ENCODE measurements at regions not wholly inside any gene's neighbourhood (a gene's known extent, or its start where the extent isn't known, plus 50 kb on each side); places are given as distances from the start of the nearest gene placed in this dataset.

GRCh38 chr12:77489331-77489970 is 341.2 kb upstream of the NAV3 start:
- H3K79me2 ChIP-seq, result no peaks in the 10 kb centered on the region
- H3K4me1 ChIP-seq (ENCODE audit: insufficient read depth), result no peaks in the 10 kb centered on the region
- H3K36me3 ChIP-seq (replicated peaks; ENCODE audit: insufficient read depth, low read depth), result no peaks in the 10 kb centered on the region
- H3K4me3 ChIP-seq, result no peak overlapping the region
- H3K27me3 ChIP-seq, result no peaks in the 10 kb centered on the region
- no peaks in the 10 kb centered on the region for H3K9me2 ChIP-seq (replicated peaks; ENCODE audit: insufficient read depth)
- no peaks in the 10 kb centered on the region for H3K9me3 ChIP-seq (ENCODE audit: low read depth)
- no peaks in the 10 kb centered on the region for H4K20me1 ChIP-seq (ENCODE audit: insufficient read depth, poor library complexity, severe bottlenecking)
- no peak overlapping the region for H3K27ac ChIP-seq
- no peak overlapping the region for H3K4me2 ChIP-seq
- DNase-seq (ENCODE audit: low spot score), result no peak
- 90% methylated on average over 4 of the region's 4 CpGs for WGBS (ENCODE audit: low lambda C conversion rate, missing lambda C conversion rate)
- no peak overlapping the region for H2AFZ ChIP-seq
- no peak for TF ChIP-seq EZH2 (IDR thresholded peaks at IDR 0.05; ENCODE audit: borderline replicate concordance)
- TF ChIP-seq EZH2phosphoT487 (IDR thresholded peaks at IDR 0.05; ENCODE audit: low read depth, severe bottlenecking, unreplicated experiment), result no peak
- TF ChIP-seq, protein P1, sequence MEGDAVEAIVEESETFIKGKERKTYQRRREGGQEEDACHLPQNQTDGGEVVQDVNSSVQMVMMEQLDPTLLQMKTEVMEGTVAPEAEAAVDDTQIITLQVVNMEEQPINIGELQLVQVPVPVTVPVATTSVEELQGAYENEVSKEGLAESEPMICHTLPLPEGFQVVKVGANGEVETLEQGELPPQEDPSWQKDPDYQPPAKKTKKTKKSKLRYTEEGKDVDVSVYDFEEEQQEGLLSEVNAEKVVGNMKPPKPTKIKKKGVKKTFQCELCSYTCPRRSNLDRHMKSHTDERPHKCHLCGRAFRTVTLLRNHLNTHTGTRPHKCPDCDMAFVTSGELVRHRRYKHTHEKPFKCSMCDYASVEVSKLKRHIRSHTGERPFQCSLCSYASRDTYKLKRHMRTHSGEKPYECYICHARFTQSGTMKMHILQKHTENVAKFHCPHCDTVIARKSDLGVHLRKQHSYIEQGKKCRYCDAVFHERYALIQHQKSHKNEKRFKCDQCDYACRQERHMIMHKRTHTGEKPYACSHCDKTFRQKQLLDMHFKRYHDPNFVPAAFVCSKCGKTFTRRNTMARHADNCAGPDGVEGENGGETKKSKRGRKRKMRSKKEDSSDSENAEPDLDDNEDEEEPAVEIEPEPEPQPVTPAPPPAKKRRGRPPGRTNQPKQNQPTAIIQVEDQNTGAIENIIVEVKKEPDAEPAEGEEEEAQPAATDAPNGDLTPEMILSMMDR (IDR thresholded peaks at IDR 0.05; ENCODE audit: poor library complexity), result no peak

GRCh38 chr12:77488041-77488620 is 342.6 kb upstream of the NAV3 start:
- TF ChIP-seq EZH2 (IDR thresholded peaks at IDR 0.05; ENCODE audit: borderline replicate concordance), result no peak
- TF ChIP-seq, protein P1 (IDR thresholded peaks at IDR 0.05; ENCODE audit: poor library complexity), result no peak
- TF ChIP-seq EZH2phosphoT487 (IDR thresholded peaks at IDR 0.05; ENCODE audit: low read depth, severe bottlenecking, unreplicated experiment), result no peak
- Histone ChIP-seq H3K27me3 (no peaks in the 10 kb centered on the region), H3K79me2 (no peaks in the 10 kb centered on the region), H3K36me3 (replicated peaks; ENCODE audit: insufficient read depth, low read depth) (no peaks in the 10 kb centered on the region), H3K4me2 (no peak overlapping the region), H3K4me3 (no peak overlapping the region), H3K4me1 (ENCODE audit: insufficient read depth) (no peaks in the 10 kb centered on the region), H4K20me1 (ENCODE audit: insufficient read depth, poor library complexity, severe bottlenecking) (no peaks in the 10 kb centered on the region), H3K9me3 (ENCODE audit: low read depth) (no peaks in the 10 kb centered on the region), H3K9me2 (replicated peaks; ENCODE audit: insufficient read depth) (no peaks in the 10 kb centered on the region), H2AFZ (no peak overlapping the region), H3K27ac (no peak overlapping the region)
- DNase-seq (ENCODE audit: low spot score), result no peak
- WGBS (ENCODE audit: low lambda C conversion rate, missing lambda C conversion rate), result 70% methylated on average over 2 of the region's 2 CpGs

- H3K36me3 ChIP-seq (replicated peaks; ENCODE audit: insufficient read depth, low read depth), result no peaks in the 10 kb centered on the region
These were observed 343.8 kb upstream of the NAV3 start for GRCh38 chr12:77486872-77487271.

More at GRCh38 chr12:77486872-77487271, 343.8 kb upstream of the NAV3 start:
- DNase-seq (ENCODE audit: low spot score), result no peak
- Histone ChIP-seq H2AFZ (no peak overlapping the region), H3K27me3 (no peaks in the 10 kb centered on the region), H3K4me1 (ENCODE audit: insufficient read depth) (no peaks in the 10 kb centered on the region), H3K79me2 (no peaks in the 10 kb centered on the region), H3K4me2 (no peak overlapping the region), H3K27ac (no peak overlapping the region), H4K20me1 (ENCODE audit: insufficient read depth, poor library complexity, severe bottlenecking) (no peaks in the 10 kb centered on the region), H3K9me3 (ENCODE audit: low read depth) (no peaks in the 10 kb centered on the region), H3K4me3 (no peak overlapping the region), H3K9me2 (replicated peaks; ENCODE audit: insufficient read depth) (no peaks in the 10 kb centered on the region)
- WGBS (ENCODE audit: low lambda C conversion rate, missing lambda C conversion rate), result 67% methylated on average over 1 of the region's 1 CpG
- TF ChIP-seq EZH2phosphoT487 (IDR thresholded peaks at IDR 0.05; ENCODE audit: low read depth, severe bottlenecking, unreplicated experiment) (no peak), EZH2 (IDR thresholded peaks at IDR 0.05; ENCODE audit: borderline replicate concordance) (no peak)
- TF ChIP-seq, protein P1 (IDR thresholded peaks at IDR 0.05; ENCODE audit: poor library complexity), result no peak
